ENCODE measurements at regions not wholly inside any gene's neighbourhood (a gene's known extent, or its start where the extent isn't known, plus 50 kb on each side); places are given as distances from the start of the nearest gene placed in this dataset.

DNA sequence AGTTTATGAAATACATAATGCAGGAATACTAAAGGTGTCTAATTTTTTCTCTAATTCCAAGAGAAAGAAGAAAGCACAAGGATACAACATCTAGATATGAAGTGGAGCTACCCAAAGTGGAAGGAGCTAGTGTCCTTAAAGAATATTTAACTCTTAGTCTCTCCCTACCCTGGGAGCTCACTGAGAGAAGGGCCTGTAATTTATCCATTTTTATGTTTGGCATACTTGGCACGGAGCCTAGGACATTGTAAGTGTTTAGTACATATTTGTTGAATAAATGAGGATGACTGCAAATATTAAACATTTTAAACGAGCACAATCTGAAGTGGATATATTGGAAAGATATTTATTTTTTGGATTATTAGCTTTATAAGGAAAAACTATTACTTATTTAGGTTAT is 674.8 kb downstream of the IQCM start:
- TF ChIP-seq POLR2A (IDR thresholded peaks at IDR 0.05; ENCODE audit: low read depth, low read length) (no peak), TAF1 (IDR thresholded peaks at IDR 0.05; ENCODE audit: borderline replicate concordance, low read depth, low read length) (no peak), POLR2AphosphoS5 (IDR thresholded peaks at IDR 0.05; ENCODE audit: low read depth, low read length) (no peak)
